Right lobe of liver (tissue), 4 donors: ENCODE measurements at regions not wholly inside any gene's neighbourhood (a gene's known extent, or its start where the extent isn't known, plus 50 kb on each side); places are given as distances from the start of the nearest gene placed in this dataset.

Experiments used
- POLR2A ChIP-seq: fragments of 450-650 bp; IDR thresholded peaks from one replicate; pipeline ENCODE4 v1.6.1; 2017; ENCODE audit warnings: antibody characterized with exemption, mild to moderate bottlenecking
- TF ChIP-seq, protein P1 (sequence below), 4 donors: fragments of 200-600 bp in 3 of 4; fragments of 450-650 bp in 1 of 4; IDR thresholded peaks; one replicate each; pipeline versions ENCODE4 v1.5.1 to v1.8.0; 2016 to 2022; ENCODE audit warnings: antibody characterized with exemption in 4 of 4, mild to moderate bottlenecking in 2 of 4
- donor health status: DM: no; HTN: no; CAD: no.
- donor health status: DM: no; HTN: no; CAD: no.
- donor health status: DM: no; HTN: yes; CAD: no.

DNA sequence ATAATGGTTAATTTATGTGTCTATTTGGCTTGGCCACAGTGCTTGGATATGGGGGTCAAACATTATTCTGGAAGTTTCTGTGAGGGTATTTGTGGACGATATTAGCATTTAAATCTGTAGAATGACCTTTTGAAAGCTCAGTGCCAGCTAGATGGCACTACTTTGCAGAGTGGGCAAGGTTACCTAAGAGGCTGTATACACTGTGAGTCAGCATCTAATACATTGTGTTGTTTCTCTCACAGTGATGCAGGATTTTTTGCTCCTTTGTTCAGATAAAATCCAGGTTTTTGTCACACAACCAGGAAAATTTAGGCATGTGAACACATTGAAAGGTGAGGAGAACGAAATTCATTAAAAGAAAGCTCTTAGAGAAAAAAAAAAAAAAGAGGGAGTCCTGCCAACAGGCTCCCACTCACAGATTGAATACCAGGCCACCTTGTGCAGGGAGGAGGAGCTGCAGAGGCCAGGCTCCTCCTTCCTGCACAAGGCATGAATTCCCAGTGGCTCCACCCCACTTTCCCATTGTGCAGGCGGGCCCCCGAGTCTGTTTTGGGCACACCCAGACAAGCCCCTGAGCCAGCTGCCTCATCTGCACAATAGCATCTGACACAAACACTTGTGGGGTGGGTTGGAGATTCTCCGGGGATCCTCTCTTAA is 551.0 kb upstream of the ATXN8OS start:
- TF ChIP-seq, protein P1, sequence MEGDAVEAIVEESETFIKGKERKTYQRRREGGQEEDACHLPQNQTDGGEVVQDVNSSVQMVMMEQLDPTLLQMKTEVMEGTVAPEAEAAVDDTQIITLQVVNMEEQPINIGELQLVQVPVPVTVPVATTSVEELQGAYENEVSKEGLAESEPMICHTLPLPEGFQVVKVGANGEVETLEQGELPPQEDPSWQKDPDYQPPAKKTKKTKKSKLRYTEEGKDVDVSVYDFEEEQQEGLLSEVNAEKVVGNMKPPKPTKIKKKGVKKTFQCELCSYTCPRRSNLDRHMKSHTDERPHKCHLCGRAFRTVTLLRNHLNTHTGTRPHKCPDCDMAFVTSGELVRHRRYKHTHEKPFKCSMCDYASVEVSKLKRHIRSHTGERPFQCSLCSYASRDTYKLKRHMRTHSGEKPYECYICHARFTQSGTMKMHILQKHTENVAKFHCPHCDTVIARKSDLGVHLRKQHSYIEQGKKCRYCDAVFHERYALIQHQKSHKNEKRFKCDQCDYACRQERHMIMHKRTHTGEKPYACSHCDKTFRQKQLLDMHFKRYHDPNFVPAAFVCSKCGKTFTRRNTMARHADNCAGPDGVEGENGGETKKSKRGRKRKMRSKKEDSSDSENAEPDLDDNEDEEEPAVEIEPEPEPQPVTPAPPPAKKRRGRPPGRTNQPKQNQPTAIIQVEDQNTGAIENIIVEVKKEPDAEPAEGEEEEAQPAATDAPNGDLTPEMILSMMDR (IDR thresholded peaks at IDR 0.05) = no peak
- TF ChIP-seq POLR2A = no peak
